B cell (primary cell): ENCODE measurements at regions not wholly inside any gene's neighbourhood (a gene's known extent, or its start where the extent isn't known, plus 50 kb on each side); places are given as distances from the start of the nearest gene placed in this dataset.

ENCODE experiments used
- EZH2 ChIP-seq: IDR thresholded peaks from 2 replicates; pipeline ENCODE4 v1.6.1; 2012; ENCODE audit warnings: borderline replicate concordance, low read depth, mild to moderate bottlenecking, moderate library complexity, low read length; ENCODE audit not compliant: insufficient read depth, poor library complexity, severe bottlenecking
- TF ChIP-seq, protein P1 (sequence below): fragments of 200-600 bp; IDR thresholded peaks from one replicate; pipeline ENCODE4 v1.8.0; 2022; ENCODE audit warnings: antibody characterized with exemption, mild to moderate bottlenecking

DNA sequence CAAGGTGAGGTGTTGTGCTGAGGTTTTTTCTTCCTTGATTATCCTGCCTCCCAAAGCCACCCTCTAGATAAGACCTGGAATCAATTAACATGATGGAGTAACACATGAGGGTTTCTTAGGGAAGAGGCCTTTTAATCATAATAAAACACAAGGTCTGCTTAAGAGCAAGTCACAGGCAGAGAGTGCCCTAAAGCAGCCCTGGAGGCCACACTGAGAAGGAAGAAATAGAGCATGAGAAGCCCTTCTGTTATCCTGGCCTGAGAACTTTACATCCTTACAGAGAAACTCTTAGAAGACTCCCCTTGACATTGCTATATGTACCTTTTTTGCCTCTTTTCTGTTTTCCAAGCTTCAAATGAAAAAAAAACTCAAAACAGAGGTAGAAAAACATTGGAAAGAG, 132.3 kb downstream of the CEP57L1 start:
- no peak for TF ChIP-seq EZH2
- TF ChIP-seq, protein P1, sequence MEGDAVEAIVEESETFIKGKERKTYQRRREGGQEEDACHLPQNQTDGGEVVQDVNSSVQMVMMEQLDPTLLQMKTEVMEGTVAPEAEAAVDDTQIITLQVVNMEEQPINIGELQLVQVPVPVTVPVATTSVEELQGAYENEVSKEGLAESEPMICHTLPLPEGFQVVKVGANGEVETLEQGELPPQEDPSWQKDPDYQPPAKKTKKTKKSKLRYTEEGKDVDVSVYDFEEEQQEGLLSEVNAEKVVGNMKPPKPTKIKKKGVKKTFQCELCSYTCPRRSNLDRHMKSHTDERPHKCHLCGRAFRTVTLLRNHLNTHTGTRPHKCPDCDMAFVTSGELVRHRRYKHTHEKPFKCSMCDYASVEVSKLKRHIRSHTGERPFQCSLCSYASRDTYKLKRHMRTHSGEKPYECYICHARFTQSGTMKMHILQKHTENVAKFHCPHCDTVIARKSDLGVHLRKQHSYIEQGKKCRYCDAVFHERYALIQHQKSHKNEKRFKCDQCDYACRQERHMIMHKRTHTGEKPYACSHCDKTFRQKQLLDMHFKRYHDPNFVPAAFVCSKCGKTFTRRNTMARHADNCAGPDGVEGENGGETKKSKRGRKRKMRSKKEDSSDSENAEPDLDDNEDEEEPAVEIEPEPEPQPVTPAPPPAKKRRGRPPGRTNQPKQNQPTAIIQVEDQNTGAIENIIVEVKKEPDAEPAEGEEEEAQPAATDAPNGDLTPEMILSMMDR, result no peak
